ENCODE measurements at regions not wholly inside any gene's neighbourhood (a gene's known extent, or its start where the extent isn't known, plus 50 kb on each side); places are given as distances from the start of the nearest gene placed in this dataset.

DNA sequence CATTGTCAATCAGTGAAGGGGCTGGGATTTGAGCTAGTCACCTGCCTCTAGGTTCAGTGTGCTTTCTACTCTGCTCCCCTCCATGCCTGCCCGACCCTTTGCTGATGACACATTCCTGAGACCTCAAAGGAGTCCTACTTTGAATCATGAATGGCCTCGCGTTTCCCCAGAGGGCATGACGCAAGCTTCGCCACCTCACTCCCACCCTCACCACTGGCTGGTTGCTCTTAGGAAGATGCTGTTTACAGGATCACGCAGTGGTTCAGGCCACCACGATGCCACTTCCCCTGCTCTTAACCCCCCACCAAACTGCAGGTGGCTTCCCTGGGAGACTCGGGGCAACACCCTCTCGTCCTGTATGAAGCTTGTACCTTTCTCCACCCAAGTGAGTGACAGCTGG lies 62.9 kb upstream of the B3GAT1 start:
- DNase-seq (ENCODE audit: low read depth) = no peak
- TF ChIP-seq, protein P1, sequence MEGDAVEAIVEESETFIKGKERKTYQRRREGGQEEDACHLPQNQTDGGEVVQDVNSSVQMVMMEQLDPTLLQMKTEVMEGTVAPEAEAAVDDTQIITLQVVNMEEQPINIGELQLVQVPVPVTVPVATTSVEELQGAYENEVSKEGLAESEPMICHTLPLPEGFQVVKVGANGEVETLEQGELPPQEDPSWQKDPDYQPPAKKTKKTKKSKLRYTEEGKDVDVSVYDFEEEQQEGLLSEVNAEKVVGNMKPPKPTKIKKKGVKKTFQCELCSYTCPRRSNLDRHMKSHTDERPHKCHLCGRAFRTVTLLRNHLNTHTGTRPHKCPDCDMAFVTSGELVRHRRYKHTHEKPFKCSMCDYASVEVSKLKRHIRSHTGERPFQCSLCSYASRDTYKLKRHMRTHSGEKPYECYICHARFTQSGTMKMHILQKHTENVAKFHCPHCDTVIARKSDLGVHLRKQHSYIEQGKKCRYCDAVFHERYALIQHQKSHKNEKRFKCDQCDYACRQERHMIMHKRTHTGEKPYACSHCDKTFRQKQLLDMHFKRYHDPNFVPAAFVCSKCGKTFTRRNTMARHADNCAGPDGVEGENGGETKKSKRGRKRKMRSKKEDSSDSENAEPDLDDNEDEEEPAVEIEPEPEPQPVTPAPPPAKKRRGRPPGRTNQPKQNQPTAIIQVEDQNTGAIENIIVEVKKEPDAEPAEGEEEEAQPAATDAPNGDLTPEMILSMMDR (IDR thresholded peaks at IDR 0.05; ENCODE audit: low read length, missing control alignments) = no peak
- H3K4me3 ChIP-seq (replicated peaks; ENCODE audit: low read depth, low read length) = no peak overlapping the region

DNA sequence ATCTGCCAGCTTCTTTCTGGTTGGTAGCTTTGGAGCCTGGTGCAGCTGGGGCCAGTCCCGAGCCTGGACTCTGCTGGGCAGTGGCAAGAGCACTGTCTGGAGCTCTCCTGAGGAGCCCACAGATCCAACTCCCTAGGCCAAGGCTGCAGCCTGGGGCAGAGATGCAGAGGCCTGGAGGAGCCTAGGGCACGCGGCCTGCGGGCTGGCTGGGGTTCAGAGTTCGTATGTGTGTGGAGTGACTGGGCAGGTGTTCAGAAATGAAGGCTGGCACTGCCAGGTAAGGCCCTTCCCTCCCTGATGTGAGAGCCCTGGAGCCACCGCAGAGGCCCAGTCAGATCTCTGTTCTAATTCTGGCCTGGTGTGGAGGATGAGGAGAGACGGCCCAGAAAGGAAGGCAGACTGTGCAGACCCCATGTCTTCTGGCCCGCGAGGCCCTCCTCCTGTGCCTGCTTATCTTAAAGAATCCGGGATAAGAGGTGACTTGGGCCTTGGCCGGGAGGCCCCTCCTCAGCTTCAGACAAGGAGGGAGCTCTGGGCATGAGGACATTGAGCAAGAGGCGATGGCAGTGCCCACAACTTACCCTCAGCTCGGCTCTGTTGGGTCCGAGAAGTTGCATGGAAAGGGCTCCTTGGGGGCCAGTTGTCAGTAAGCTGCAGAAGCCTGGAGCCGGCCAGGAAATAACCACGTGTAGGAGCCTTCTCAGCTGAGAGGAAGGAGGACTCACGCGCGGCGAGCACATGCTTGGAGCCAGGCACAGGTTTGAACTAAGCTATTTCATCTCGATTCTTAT lies 62.2 kb upstream of the B3GAT1 start:
- DNase-seq (ENCODE audit: low read depth) = no peak
- TF ChIP-seq, protein P1 (IDR thresholded peaks at IDR 0.05; ENCODE audit: low read length, missing control alignments) = no peak

DNA sequence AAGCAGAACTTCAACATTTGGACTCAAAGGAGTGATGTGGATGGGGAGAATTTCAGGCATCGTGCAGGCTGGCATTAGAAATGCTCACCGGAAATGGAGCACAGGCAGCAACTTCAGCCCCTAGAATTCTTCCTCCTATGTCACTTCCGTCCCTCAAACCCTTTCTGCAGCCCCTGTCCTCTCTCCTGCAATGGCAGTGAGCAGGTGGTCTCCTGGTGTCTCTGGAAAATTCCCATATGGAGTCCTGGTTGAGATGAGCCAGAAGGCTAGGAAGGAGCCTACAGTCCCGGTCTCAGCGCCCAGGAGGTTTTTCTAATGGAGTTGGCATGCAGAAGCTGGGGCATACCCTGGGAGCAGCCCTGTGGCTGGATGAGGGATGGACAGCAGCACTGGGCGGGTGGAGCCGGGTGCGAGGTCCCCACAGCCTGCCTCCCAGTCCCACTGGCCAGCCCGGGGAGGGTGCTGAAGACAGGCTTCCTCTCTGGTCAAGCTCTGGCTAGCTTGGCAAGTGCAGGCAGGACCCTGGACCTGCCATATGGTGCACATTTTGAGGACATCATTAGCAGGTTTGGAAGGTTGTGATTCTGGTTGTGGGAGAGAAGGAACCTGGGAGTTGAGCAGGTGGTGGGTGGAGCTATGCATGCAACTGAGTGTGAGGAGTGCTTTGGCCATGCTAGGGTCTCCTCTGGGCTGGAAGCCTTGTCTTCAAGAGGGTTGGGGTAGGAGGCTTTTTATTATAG lies 59.8 kb upstream of the B3GAT1 start:
- DNase-seq (ENCODE audit: low read depth) = no peak
- H3K4me3 ChIP-seq (replicated peaks; ENCODE audit: low read depth, low read length) = no peak overlapping the region
- TF ChIP-seq, protein P1 (IDR thresholded peaks at IDR 0.05; ENCODE audit: low read length, missing control alignments) = no peak

More for the DNA sequence above, 62.2 kb upstream of the B3GAT1 start:
- no peak overlapping the region for H3K4me3 ChIP-seq (replicated peaks; ENCODE audit: low read depth, low read length)

DNA sequence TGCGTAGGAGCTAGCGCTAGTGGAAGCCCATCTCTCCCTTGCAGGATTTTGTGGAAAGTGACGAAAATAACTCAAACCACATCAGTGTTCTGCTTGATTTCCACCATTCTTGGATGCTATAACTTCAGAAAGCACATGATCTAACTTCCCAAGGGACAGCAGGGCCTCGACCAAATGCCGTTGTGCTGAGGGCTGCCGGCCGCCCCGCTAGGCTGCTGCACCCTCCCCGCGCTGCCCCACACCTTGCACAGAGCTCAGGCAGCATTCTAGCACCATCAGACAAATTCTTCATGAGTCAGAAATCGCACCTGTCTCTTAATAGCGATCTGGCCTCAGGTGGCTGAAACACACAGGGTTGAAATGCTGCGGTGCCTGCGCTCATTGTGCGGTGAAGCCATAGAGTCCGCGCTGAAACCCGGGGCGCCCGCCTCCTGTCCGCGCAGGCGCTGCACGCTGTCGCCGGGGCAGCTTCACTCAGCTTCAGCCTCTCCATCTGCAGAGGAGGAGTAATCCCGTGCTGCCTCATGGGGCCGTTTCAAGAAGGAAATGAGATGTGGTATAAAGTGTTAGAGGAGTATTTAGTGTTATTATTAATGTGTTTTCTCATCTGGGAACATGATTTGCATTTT lies 59.2 kb upstream of the B3GAT1 start:
- no peak for DNase-seq (ENCODE audit: low read depth)
- TF ChIP-seq, protein P1 (IDR thresholded peaks at IDR 0.05; ENCODE audit: low read length, missing control alignments) = no peak
- H3K4me3 ChIP-seq (replicated peaks; ENCODE audit: low read depth, low read length) = no peak overlapping the region

DNA sequence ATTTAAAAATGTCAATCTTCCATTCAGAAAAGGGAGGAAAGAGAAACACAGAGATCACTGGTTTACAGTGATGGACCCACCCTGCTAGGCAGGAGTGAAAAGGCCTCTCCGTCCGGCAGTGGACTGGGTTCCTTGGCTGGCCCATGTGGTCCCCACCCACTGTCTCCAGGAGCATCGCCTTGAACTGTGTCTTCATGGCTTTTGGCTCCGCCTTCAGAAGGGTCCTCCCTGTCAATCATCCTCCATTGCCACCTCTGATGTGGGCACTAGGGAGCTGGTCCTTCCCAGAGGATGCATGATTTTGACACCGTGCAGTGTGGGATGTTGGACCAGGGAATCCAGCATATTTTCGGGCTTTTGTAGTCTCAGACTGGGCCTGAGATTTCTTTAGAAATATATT lies 58.2 kb upstream of the B3GAT1 start:
- H3K4me3 ChIP-seq (replicated peaks; ENCODE audit: low read depth, low read length) = no peak overlapping the region
- TF ChIP-seq, protein P1 (IDR thresholded peaks at IDR 0.05; ENCODE audit: low read length, missing control alignments) = no peak
- DNase-seq (ENCODE audit: low read depth) = no peak

DNA sequence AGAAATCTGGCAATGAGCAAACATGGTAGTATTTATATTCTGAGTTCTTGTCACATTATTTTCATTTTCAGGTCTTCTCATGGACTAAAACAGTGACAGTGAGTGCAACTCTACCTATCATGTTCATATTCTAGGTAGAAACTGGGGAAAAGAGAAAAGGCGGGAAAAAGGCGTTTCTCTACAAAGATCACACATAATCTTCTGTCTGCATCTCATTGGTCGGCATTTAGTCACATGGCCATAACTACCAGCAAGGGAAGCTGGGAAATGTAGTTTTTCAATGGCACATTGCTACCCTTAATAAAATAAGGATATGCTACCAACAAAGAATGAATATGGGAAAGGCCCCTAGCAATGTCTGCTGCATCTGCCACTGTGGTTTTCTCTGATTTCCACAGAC lies 57.6 kb upstream of the B3GAT1 start:
- no peak overlapping the region for H3K4me3 ChIP-seq (replicated peaks; ENCODE audit: low read depth, low read length)
- DNase-seq (ENCODE audit: low read depth) = no peak
- TF ChIP-seq, protein P1 (IDR thresholded peaks at IDR 0.05; ENCODE audit: low read length, missing control alignments) = no peak

Data from fibroblast of pulmonary artery (primary cell).